WTC11 (cell line): ENCODE measurements at regions not wholly inside any gene's neighbourhood (a gene's known extent, or its start where the extent isn't known, plus 50 kb on each side); places are given as distances from the start of the nearest gene placed in this dataset.

Experiments
- ATAC-seq: fragments of 200-7000 bp; cut with Tn5 transposase; 2 replicates; pipeline ENCODE4 v1.10.0; 2021; ENCODE audit warnings: mild to moderate bottlenecking, moderate library complexity
- CTCF ChIA-PET: fragments of 300-600 bp; sonication (Branson Sonifier 250); formaldehyde crosslinking; loops from one replicate; lab custom pipeline; 2021; ENCODE audit warnings: antibody characterized with exemption; lab: Charles Lee
- POLR2A ChIA-PET: fragments of 350-600 bp; sonication (Branson Sonifier 250); formaldehyde crosslinking; loops from one replicate; lab custom pipeline; 2021; ENCODE audit warnings: antibody characterized with exemption; lab: Charles Lee
- DNase-seq: peaks from one replicate; pipeline ENCODE4 v3.0.0; 2021; ENCODE audit warnings: low spot score
- H3K27ac Mint-ChIP-seq: 2 replicates; pipeline ENCODE4 v1.8.0; 2021; ENCODE audit warnings: mixed read lengths
- H3K27me3 Mint-ChIP-seq: 2 replicates; pipeline ENCODE4 v1.8.0; 2021; ENCODE audit warnings: low read depth, mild to moderate bottlenecking, moderate library complexity, mixed read lengths
- H3K36me3 Mint-ChIP-seq: 2 replicates; pipeline ENCODE4 v1.8.0; 2021; ENCODE audit warnings: mixed read lengths
- H3K4me1 Mint-ChIP-seq: 2 replicates; pipeline ENCODE4 v1.8.0; 2022; ENCODE audit warnings: mixed read lengths
- H3K4me3 Mint-ChIP-seq: 2 replicates; pipeline ENCODE4 v1.8.0; 2021; ENCODE audit warnings: mild to moderate bottlenecking, moderate library complexity, mixed read lengths
- H3K9me3 Mint-ChIP-seq: 2 replicates; pipeline ENCODE4 v1.8.0; 2021; ENCODE audit warnings: mixed read lengths
- CREB1 ChIP-seq: sonication (generic); formaldehyde crosslinking; IDR thresholded peaks from 2 replicates; pipeline ENCODE4 v1.8.0; 2023; ENCODE audit warnings: mild to moderate bottlenecking, missing genetic modification reagents
- CREM ChIP-seq: sonication (generic); formaldehyde crosslinking; IDR thresholded peaks from 2 replicates; pipeline ENCODE4 v1.8.1; 2022; ENCODE audit warnings: mild to moderate bottlenecking, missing genetic modification reagents, moderate library complexity
- ESRRA ChIP-seq: sonication (generic); formaldehyde crosslinking; IDR thresholded peaks from 2 replicates; pipeline ENCODE4 v1.8.1; 2022; ENCODE audit warnings: mild to moderate bottlenecking, missing genetic modification reagents, borderline replicate concordance
- FOXK1 ChIP-seq: sonication (generic); formaldehyde crosslinking; IDR thresholded peaks from 2 replicates; pipeline ENCODE4 v1.8.0; 2022; ENCODE audit warnings: mild to moderate bottlenecking, moderate library complexity, missing genetic modification reagents
- JAZF1 ChIP-seq: fragments of 250-450 bp; sonication (Bioruptor Pico); IDR thresholded peaks from 2 replicates; pipeline ENCODE4 v1.9.0; 2021; ENCODE audit warnings: moderate library complexity, mild to moderate bottlenecking, inconsistent platforms
- MYBL2 ChIP-seq: sonication (generic); formaldehyde crosslinking; IDR thresholded peaks from 2 replicates; pipeline ENCODE4 v1.8.1; 2023; ENCODE audit warnings: mild to moderate bottlenecking, moderate library complexity, missing genetic modification reagents
- NFYB ChIP-seq: sonication (generic); formaldehyde crosslinking; conservative IDR thresholded peaks from 2 replicates; pipeline ENCODE4 v1.8.0; 2022; ENCODE audit warnings: low read depth, missing genetic modification reagents
- RELA ChIP-seq: sonication (generic); formaldehyde crosslinking; IDR thresholded peaks from 2 replicates; pipeline ENCODE4 v1.8.1; 2022; ENCODE audit warnings: missing genetic modification reagents, mild to moderate bottlenecking, borderline replicate concordance
- SMAD4 ChIP-seq: sonication (generic); formaldehyde crosslinking; IDR thresholded peaks from 2 replicates; pipeline ENCODE4 v1.8.0; 2022; ENCODE audit warnings: mild to moderate bottlenecking, missing genetic modification reagents
- TEAD1 ChIP-seq: sonication (generic); formaldehyde crosslinking; IDR thresholded peaks from 2 replicates; pipeline ENCODE4 v1.8.0; 2022; ENCODE audit warnings: mild to moderate bottlenecking, missing genetic modification reagents
- ZNF121 ChIP-seq: sonication (generic); formaldehyde crosslinking; IDR thresholded peaks from 2 replicates; pipeline ENCODE4 v1.8.0; 2023; ENCODE audit warnings: missing genetic modification reagents
- ZNF219 ChIP-seq: sonication (generic); formaldehyde crosslinking; IDR thresholded peaks from 2 replicates; pipeline ENCODE4 v1.8.0; 2023; ENCODE audit warnings: missing genetic modification reagents, mild to moderate bottlenecking, borderline replicate concordance
- ZNF232 ChIP-seq: sonication (generic); formaldehyde crosslinking; IDR thresholded peaks from 2 replicates; pipeline ENCODE4 v1.8.0; 2022; ENCODE audit warnings: mild to moderate bottlenecking, missing genetic modification reagents
- ZNF263 ChIP-seq: sonication (generic); formaldehyde crosslinking; IDR thresholded peaks from 2 replicates; pipeline ENCODE4 v1.8.1; 2022; ENCODE audit warnings: low read depth, mild to moderate bottlenecking, moderate library complexity, missing genetic modification reagents
- TF ChIP-seq, protein P1 (sequence below): sonication (generic); formaldehyde crosslinking; conservative IDR thresholded peaks from 2 replicates; pipeline ENCODE4 v1.8.1; 2023; ENCODE audit warnings: mild to moderate bottlenecking, low read depth, missing genetic modification reagents, moderate library complexity
- TF ChIP-seq, protein P2 (sequence below): sonication (generic); formaldehyde crosslinking; IDR thresholded peaks from 2 replicates; pipeline ENCODE4 v1.8.0; 2022; ENCODE audit warnings: mild to moderate bottlenecking, missing genetic modification reagents
- TF ChIP-seq, protein P3 (sequence below): sonication (generic); formaldehyde crosslinking; IDR thresholded peaks from 2 replicates; pipeline ENCODE4 v1.8.1; 2022; ENCODE audit warnings: low read depth, missing genetic modification reagents, borderline replicate concordance
- TF ChIP-seq, protein P4 (sequence below): sonication (generic); formaldehyde crosslinking; IDR thresholded peaks from 2 replicates; pipeline ENCODE4 v1.8.0; 2023; ENCODE audit warnings: missing genetic modification reagents, mild to moderate bottlenecking, borderline replicate concordance
- TF ChIP-seq, protein P5 (sequence below): fragments of 250-450 bp; sonication (Bioruptor Pico); IDR thresholded peaks from 2 replicates; pipeline ENCODE4 v1.9.0; 2021; ENCODE audit warnings: moderate library complexity, mild to moderate bottlenecking, inconsistent platforms, borderline replicate concordance
- TF ChIP-seq, protein P6 (sequence below): sonication (generic); formaldehyde crosslinking; IDR thresholded peaks from 2 replicates; pipeline ENCODE4 v1.8.0; 2023; ENCODE audit warnings: missing genetic modification reagents

DNA sequence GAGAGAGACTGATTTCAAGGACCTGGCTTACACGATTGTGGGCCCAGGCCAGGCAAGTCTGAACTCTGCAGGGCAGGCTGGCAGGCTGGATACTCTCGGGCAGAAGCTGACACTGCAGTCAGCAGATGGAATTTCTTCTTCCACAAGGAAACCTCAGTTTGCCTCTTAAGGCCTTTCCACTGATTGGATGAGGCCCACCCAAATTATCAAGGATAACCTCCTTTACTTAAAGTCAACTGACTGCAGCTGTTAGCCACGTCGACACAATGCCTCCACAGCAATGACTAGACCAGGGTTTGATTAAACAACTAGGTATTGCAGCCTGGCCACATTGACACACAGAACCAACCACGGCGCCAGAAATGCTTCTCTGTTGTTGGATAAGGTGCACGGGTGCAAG is 130.5 kb downstream of the PSMG1 start:
- H3K27ac Mint-ChIP-seq, result no peak overlapping the region
- no peaks in the 10 kb centered on the region for H3K9me3 Mint-ChIP-seq
- TF ChIP-seq FOXK1 (CRISPR knock-in tag), result no peak
- TF ChIP-seq NFYB (CRISPR knock-in tag), result no peak
- TF ChIP-seq, protein P1, sequence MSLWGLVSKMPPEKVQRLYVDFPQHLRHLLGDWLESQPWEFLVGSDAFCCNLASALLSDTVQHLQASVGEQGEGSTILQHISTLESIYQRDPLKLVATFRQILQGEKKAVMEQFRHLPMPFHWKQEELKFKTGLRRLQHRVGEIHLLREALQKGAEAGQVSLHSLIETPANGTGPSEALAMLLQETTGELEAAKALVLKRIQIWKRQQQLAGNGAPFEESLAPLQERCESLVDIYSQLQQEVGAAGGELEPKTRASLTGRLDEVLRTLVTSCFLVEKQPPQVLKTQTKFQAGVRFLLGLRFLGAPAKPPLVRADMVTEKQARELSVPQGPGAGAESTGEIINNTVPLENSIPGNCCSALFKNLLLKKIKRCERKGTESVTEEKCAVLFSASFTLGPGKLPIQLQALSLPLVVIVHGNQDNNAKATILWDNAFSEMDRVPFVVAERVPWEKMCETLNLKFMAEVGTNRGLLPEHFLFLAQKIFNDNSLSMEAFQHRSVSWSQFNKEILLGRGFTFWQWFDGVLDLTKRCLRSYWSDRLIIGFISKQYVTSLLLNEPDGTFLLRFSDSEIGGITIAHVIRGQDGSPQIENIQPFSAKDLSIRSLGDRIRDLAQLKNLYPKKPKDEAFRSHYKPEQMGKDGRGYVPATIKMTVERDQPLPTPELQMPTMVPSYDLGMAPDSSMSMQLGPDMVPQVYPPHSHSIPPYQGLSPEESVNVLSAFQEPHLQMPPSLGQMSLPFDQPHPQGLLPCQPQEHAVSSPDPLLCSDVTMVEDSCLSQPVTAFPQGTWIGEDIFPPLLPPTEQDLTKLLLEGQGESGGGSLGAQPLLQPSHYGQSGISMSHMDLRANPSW, result no peak
- TF ChIP-seq ZNF219 (CRISPR knock-in tag), result no peak
- TF ChIP-seq, protein P2, sequence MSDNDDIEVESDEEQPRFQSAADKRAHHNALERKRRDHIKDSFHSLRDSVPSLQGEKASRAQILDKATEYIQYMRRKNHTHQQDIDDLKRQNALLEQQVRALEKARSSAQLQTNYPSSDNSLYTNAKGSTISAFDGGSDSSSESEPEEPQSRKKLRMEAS (CRISPR knock-in tag), result no peak
- no peak for TF ChIP-seq CREM (CRISPR knock-in tag)
- TF ChIP-seq, protein P3, sequence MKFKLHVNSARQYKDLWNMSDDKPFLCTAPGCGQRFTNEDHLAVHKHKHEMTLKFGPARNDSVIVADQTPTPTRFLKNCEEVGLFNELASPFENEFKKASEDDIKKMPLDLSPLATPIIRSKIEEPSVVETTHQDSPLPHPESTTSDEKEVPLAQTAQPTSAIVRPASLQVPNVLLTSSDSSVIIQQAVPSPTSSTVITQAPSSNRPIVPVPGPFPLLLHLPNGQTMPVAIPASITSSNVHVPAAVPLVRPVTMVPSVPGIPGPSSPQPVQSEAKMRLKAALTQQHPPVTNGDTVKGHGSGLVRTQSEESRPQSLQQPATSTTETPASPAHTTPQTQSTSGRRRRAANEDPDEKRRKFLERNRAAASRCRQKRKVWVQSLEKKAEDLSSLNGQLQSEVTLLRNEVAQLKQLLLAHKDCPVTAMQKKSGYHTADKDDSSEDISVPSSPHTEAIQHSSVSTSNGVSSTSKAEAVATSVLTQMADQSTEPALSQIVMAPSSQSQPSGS (CRISPR knock-in tag), result no peak
- TF ChIP-seq, all 79 proteins: peak for 0
- ATAC-seq (no peak), DNase-seq (no peak)
- Mint-ChIP-seq H3K4me1 (peaks cover 6% of the 10 kb centered on the region), H3K4me3 (no peak overlapping the region), H3K36me3 (no peaks in the 10 kb centered on the region), H3K27me3 (no peaks in the 10 kb centered on the region)
- ChIA-PET POLR2A (no interaction called here), CTCF (interaction anchor here (1.2 kb wide), 1 partner anchor 74 kb away, joined by 3 read pairs; no protein-coding TSS in a partner anchor)

DNA sequence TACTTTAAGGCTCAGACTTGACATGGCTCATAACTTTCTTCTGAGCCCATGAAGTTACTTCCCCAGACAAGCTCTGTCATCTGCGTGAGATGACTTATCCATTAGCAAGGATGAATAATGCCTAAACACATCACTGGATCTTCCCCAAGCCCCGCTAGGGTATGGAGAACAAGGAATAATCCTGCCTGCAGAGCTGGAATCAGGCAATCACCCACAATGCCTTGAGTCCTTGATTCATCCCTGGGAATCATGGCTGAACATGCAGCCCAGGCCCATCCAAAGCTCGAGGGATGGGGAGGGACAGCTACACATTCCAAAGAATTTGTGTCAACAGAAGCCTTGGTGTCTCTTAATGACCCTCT is 131.7 kb downstream of the PSMG1 start:
- H3K27ac Mint-ChIP-seq, result no peak overlapping the region
- peaks cover 9% of the 10 kb centered on the region for H3K4me1 Mint-ChIP-seq
- no peaks in the 10 kb centered on the region for H3K9me3 Mint-ChIP-seq
- TF ChIP-seq RELA (no peak), FOXK1 (CRISPR knock-in tag) (no peak), ZNF263 (CRISPR knock-in tag) (no peak), CREB1 (no peak)
- TF ChIP-seq, all 79 proteins: peak for 0
- Mint-ChIP-seq H3K4me3 (no peak overlapping the region), H3K27me3 (no peaks in the 10 kb centered on the region), H3K36me3 (no peaks in the 10 kb centered on the region)
- ChIA-PET POLR2A (no interaction called here), CTCF (no interaction called here)
- no peak for ATAC-seq
- DNase-seq, result no peak

DNA sequence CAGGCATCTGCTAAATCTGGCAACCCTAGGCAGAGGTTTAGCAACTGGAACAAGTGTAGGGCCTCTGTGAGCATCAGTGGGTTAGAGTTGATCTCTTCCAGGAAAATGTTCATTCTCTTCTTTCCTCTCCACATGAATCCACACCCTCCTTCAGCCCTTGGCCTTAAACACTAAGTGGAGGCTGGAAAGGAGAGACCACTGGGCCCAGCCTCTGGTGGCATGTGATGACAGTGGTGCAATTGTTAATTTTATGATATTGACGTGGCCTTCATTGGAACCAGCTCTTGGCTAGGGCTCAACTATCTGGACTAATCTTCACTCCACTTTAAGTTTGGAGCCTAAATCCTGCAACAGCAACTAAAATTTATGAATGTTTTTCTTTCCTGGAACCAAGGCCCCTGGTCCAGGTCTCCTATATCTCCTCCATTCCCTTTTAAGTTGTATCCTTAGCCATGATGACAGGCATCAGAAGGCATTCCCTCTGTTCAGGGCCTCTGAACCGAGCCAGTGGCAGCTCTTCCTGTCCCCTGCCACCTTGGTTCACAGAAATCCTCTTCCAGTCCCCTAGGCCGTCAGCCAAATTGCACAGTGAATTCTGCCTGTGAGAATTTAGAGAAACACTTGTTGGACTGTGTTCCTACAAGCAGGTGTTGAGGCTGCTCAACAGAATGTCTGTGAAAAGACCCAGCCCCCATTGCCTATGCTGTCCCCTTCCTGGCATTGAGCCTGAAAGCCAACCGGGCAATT is 132.2 kb downstream of the PSMG1 start:
- no peak for DNase-seq
- no peak overlapping the region for H3K27ac Mint-ChIP-seq
- no peak for ATAC-seq
- ChIA-PET POLR2A (interaction anchor here (0.6 kb wide), 1 partner anchor 32 kb away, joined by 4 read pairs; no protein-coding TSS in a partner anchor), CTCF (no interaction called here)
- no peaks in the 10 kb centered on the region for H3K27me3 Mint-ChIP-seq
- H3K36me3 Mint-ChIP-seq, result no peaks in the 10 kb centered on the region
- H3K9me3 Mint-ChIP-seq, result no peaks in the 10 kb centered on the region
- TF ChIP-seq MYBL2 (no peak), JAZF1 (CRISPR knock-in tag) (no peak), ZNF121 (CRISPR knock-in tag) (no peak), TEAD1 (no peak), ZNF232 (CRISPR knock-in tag) (no peak), SMAD4 (CRISPR knock-in tag) (no peak), ESRRA (CRISPR knock-in tag) (no peak)
- TF ChIP-seq, protein P4, sequence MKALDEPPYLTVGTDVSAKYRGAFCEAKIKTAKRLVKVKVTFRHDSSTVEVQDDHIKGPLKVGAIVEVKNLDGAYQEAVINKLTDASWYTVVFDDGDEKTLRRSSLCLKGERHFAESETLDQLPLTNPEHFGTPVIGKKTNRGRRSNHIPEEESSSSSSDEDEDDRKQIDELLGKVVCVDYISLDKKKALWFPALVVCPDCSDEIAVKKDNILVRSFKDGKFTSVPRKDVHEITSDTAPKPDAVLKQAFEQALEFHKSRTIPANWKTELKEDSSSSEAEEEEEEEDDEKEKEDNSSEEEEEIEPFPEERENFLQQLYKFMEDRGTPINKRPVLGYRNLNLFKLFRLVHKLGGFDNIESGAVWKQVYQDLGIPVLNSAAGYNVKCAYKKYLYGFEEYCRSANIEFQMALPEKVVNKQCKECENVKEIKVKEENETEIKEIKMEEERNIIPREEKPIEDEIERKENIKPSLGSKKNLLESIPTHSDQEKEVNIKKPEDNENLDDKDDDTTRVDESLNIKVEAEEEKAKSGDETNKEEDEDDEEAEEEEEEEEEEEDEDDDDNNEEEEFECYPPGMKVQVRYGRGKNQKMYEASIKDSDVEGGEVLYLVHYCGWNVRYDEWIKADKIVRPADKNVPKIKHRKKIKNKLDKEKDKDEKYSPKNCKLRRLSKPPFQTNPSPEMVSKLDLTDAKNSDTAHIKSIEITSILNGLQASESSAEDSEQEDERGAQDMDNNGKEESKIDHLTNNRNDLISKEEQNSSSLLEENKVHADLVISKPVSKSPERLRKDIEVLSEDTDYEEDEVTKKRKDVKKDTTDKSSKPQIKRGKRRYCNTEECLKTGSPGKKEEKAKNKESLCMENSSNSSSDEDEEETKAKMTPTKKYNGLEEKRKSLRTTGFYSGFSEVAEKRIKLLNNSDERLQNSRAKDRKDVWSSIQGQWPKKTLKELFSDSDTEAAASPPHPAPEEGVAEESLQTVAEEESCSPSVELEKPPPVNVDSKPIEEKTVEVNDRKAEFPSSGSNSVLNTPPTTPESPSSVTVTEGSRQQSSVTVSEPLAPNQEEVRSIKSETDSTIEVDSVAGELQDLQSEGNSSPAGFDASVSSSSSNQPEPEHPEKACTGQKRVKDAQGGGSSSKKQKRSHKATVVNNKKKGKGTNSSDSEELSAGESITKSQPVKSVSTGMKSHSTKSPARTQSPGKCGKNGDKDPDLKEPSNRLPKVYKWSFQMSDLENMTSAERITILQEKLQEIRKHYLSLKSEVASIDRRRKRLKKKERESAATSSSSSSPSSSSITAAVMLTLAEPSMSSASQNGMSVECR (CRISPR knock-in tag), result no peak
- TF ChIP-seq, protein P5, sequence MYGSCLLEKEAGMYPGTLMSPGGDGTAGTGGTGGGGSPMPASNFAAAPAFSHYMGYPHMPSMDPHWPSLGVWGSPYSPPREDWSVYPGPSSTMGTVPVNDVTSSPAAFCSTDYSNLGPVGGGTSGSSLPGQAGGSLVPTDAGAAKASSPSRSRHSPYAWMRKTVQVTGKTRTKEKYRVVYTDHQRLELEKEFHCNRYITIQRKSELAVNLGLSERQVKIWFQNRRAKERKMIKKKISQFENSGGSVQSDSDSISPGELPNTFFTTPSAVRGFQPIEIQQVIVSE, result no peak
- TF ChIP-seq, protein P6, sequence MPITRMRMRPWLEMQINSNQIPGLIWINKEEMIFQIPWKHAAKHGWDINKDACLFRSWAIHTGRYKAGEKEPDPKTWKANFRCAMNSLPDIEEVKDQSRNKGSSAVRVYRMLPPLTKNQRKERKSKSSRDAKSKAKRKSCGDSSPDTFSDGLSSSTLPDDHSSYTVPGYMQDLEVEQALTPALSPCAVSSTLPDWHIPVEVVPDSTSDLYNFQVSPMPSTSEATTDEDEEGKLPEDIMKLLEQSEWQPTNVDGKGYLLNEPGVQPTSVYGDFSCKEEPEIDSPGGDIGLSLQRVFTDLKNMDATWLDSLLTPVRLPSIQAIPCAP (CRISPR knock-in tag), result no peak
- TF ChIP-seq, all 79 proteins: peak for 0
- Mint-ChIP-seq H3K4me3 (no peak overlapping the region), H3K4me1 (peaks cover 9% of the 10 kb centered on the region)
